Activated CD4-positive, alpha-beta T cell treated with anti-CD3 and anti-CD28 coated beads for 36 hours (primary cell): ENCODE measurements at regions not wholly inside any gene's neighbourhood (a gene's known extent, or its start where the extent isn't known, plus 50 kb on each side); places are given as distances from the start of the nearest gene placed in this dataset.

Experiments used
- ATAC-seq: fragments of 200-7000 bp; cut with Tn5 transposase; one replicate; pipeline ENCODE4 v1.10.0; 2021; ENCODE audit warnings: mild to moderate bottlenecking, moderate library complexity
- CTCF ChIA-PET: fragments of 350-600 bp; sonication (Branson Sonifier 250); formaldehyde crosslinking; loops from one replicate; lab custom pipeline; 2021; ENCODE audit warnings: antibody characterized with exemption; lab: Charles Lee
- POLR2A ChIA-PET: fragments of 350-600 bp; sonication (Branson Sonifier 250); formaldehyde crosslinking; loops from one replicate; lab custom pipeline; 2021; ENCODE audit warnings: antibody characterized with exemption, inconsistent platforms; lab: Charles Lee
- DNase-seq: peaks from one replicate; pipeline ENCODE4 v3.0.0-alpha.2; 2020
- H3K27ac Mint-ChIP-seq: one replicate; pipeline ENCODE4 v1.8.0; 2021; ENCODE audit warnings: mixed read lengths
- H3K27me3 Mint-ChIP-seq: one replicate; pipeline ENCODE4 v1.8.0; 2021; ENCODE audit warnings: mixed read lengths
- H3K36me3 Mint-ChIP-seq: one replicate; pipeline ENCODE4 v1.8.0; 2021; ENCODE audit warnings: low read depth, mixed read lengths
- H3K4me1 Mint-ChIP-seq: one replicate; pipeline ENCODE4 v1.8.0; 2021; ENCODE audit warnings: mixed read lengths
- H3K4me3 Mint-ChIP-seq: one replicate; pipeline ENCODE4 v1.8.0; 2021; ENCODE audit warnings: mild to moderate bottlenecking, moderate library complexity, mixed read lengths
- H3K9me3 Mint-ChIP-seq: one replicate; pipeline ENCODE4 v1.8.0; 2021; ENCODE audit warnings: low read depth, mixed read lengths
- intact Hi-C, 2 experiments: fragments of 100-400 bp; cut with DNase I in 1 of 2; cut with micrococcal nuclease in 1 of 2; formaldehyde crosslinking; loops; one replicate each; pipeline versions ENCODE4 v1.14.2 to v1.15.1; 2022 to 2024; cut with DNase I, micrococcal nuclease

DNA sequence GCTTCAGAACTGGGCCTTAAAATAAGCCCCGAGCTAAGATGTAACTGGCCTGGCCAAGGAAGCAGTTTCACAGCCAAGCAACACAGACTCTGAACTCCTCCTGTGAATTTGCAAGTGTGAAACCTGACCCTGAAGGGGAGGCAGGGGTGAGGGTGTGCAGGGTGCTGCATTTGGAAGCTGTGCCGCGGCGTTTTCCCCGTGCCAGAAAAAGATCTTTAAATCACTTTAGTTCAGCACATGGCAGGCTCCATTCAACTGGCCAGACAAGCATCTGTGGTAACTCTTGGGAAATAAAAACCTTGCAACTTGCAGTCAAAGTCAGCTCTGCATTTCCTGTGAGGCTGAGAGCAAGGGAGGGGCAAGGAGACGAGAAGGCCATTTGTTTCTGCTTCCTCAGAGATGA is 209.3 kb upstream of the SOX11 start:
- DNase-seq (no peak), ATAC-seq (no peak)
- Mint-ChIP-seq H3K36me3 (no peaks in the 10 kb centered on the region), H3K4me1 (peaks cover 2% of the 10 kb centered on the region), H3K27ac (no peak overlapping the region), H3K9me3 (peaks cover 1% of the 10 kb centered on the region), H3K27me3 (peaks cover 14% of the 10 kb centered on the region), H3K4me3 (no peak overlapping the region)
- intact Hi-C loops, result no loop called here
- POLR2A ChIA-PET, result no interaction called here
- CTCF ChIA-PET, result no interaction called here

DNA sequence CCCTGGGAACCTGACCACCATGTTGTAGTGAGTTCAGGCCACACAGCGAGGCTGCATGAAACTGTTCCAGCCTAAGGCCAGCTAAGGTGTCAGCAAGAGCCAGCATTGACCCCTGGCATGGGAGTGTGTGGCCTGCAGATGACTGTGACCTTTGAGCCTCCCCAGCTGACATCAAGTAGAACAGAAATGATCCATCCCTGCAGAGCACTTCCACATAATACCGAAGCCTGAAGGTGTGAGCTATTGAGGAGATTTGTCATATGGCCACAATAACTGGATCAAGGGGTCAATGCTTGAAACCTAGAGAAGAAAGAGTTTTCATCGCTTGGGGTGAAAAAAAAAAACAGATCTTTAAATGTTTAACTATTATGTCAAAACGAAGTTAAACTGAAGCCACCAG is 207.3 kb upstream of the SOX11 start:
- intact Hi-C loops, result no loop called here
- DNase-seq (no peak), ATAC-seq (no peak)
- Mint-ChIP-seq H3K4me3 (no peak overlapping the region), H3K9me3 (peaks cover 1% of the 10 kb centered on the region), H3K36me3 (no peaks in the 10 kb centered on the region), H3K27me3 (peaks cover 14% of the 10 kb centered on the region), H3K27ac (no peak overlapping the region), H3K4me1 (no peaks in the 10 kb centered on the region)
- CTCF ChIA-PET, result no interaction called here
- POLR2A ChIA-PET, result no interaction called here

DNA sequence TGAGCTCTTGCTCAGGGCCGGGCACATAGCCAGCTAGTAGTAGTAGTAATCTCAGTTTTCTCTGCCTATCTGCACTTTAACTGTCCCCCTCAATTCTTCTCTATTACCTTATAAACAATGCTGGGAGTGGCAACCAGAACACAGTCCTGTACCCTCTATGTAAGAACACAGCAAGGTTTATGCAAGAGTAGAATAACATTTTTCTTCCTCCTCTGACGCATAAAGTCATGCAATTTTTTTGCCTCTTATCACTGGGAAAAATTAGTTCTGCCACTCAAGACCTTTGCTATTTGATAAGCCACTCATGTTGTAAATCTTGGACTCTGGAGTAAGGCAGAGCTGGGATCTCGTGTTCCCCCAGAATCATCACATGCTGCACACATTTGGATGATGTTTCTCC is 200.7 kb upstream of the SOX11 start:
- peaks cover 4% of the 10 kb centered on the region for H3K27me3 Mint-ChIP-seq
- ATAC-seq, result no peak
- ChIA-PET CTCF (no interaction called here), POLR2A (no interaction called here)
- H3K4me3 Mint-ChIP-seq, result no peak overlapping the region
- H3K9me3 Mint-ChIP-seq, result no peaks in the 10 kb centered on the region
- no peak overlapping the region for H3K27ac Mint-ChIP-seq
- H3K4me1 Mint-ChIP-seq, result no peaks in the 10 kb centered on the region
- DNase-seq, result no peak
- H3K36me3 Mint-ChIP-seq, result no peaks in the 10 kb centered on the region
- intact Hi-C loops, result no loop called here

DNA sequence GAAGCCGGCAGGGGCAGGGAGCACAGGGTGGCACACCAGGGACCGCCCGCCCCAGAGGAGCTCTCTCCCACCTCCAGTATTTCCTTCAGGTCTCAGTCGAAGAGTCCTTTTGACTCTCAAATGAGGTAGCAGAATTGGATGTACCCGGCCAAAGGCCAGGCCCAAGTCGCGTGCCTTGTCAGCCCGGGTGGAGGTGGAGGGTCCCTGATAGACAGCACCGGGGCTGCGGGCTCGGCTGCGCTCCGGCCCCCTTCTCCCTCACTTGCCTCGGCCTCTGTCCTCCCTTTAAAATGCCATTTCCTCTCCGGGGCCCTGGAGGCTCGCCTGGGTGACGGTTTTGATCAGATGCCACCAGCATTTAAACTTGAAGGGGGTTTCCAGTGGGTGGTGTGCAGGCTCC is 198.9 kb upstream of the SOX11 start:
- intact Hi-C loops, result no loop called here
- no peaks in the 10 kb centered on the region for H3K9me3 Mint-ChIP-seq
- POLR2A ChIA-PET, result no interaction called here
- H3K4me1 Mint-ChIP-seq, result no peaks in the 10 kb centered on the region
- ATAC-seq (no peak), DNase-seq (no peak)
- H3K27ac Mint-ChIP-seq, result no peak overlapping the region
- no peaks in the 10 kb centered on the region for H3K36me3 Mint-ChIP-seq
- H3K4me3 Mint-ChIP-seq, result no peak overlapping the region
- CTCF ChIA-PET, result no interaction called here
- no peaks in the 10 kb centered on the region for H3K27me3 Mint-ChIP-seq

GRCh38 chr2:5494212-5494611 is 198.0 kb upstream of the SOX11 start:
- Mint-ChIP-seq H3K36me3 (no peaks in the 10 kb centered on the region), H3K4me1 (no peaks in the 10 kb centered on the region), H3K4me3 (no peak overlapping the region), H3K9me3 (no peaks in the 10 kb centered on the region), H3K27me3 (no peaks in the 10 kb centered on the region), H3K27ac (no peak overlapping the region)
- intact Hi-C loops, result no loop called here
- CTCF ChIA-PET, result no interaction called here
- POLR2A ChIA-PET, result no interaction called here
- DNase-seq (no peak), ATAC-seq (no peak)

DNA sequence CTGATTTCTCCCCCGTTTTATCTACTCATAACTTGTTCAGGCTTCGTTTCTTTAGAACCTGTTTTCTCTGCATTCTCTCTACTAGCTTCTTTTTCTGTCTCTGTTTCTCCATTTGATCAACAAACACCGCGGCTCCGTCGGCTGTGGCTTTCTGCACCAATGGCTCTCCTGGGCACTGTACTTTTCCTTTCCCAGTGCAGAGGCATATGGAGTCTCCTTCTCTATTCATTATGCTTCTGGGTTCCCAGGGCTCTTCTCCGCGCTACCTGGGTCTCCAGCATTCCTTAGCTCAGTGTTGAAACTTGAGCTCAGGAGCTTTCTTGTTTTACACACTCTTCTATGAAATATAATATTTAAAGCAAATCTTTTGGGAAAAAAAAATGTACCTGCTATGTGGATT is 196.6 kb upstream of the SOX11 start:
- no peak overlapping the region for H3K4me3 Mint-ChIP-seq
- no peaks in the 10 kb centered on the region for H3K9me3 Mint-ChIP-seq
- DNase-seq (no peak), ATAC-seq (no peak)
- ChIA-PET CTCF (no interaction called here), POLR2A (no interaction called here)
- no peak overlapping the region for H3K27ac Mint-ChIP-seq
- no peaks in the 10 kb centered on the region for H3K36me3 Mint-ChIP-seq
- no peaks in the 10 kb centered on the region for H3K27me3 Mint-ChIP-seq
- H3K4me1 Mint-ChIP-seq, result no peaks in the 10 kb centered on the region
- intact Hi-C loops, result no loop called here

GRCh38 chr2:5497874-5498273 is 194.3 kb upstream of the SOX11 start:
- Mint-ChIP-seq H3K27me3 (no peaks in the 10 kb centered on the region), H3K4me1 (no peaks in the 10 kb centered on the region), H3K4me3 (no peak overlapping the region), H3K9me3 (peaks cover 3% of the 10 kb centered on the region), H3K27ac (no peak overlapping the region), H3K36me3 (no peaks in the 10 kb centered on the region)
- no peak for DNase-seq
- ATAC-seq, result no peak
- ChIA-PET POLR2A (no interaction called here), CTCF (no interaction called here)
- intact Hi-C loops, result no loop called here

DNA sequence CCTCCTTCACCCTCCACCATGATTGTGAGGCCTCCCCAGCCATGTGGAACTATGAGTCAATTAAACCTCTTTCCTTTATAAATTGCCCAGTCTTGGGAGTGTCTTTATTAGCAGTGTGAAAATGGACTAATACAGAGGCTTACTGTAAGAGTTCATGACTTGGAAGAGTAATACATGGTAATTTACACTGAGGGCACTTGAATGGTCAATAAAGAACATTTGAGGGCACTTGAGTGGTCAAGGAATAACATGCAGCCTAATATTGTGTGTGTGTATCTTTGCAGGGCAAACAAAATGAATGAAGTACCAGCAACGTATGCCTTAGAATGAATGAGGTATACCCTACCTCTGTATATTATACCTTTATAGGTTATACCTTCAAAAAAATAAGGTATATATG is 190.4 kb upstream of the SOX11 start:
- intact Hi-C loops, result no loop called here
- POLR2A ChIA-PET, result no interaction called here
- DNase-seq, result no peak
- H3K4me3 Mint-ChIP-seq, result no peak overlapping the region
- no peak overlapping the region for H3K27ac Mint-ChIP-seq
- no peaks in the 10 kb centered on the region for H3K4me1 Mint-ChIP-seq
- no peak for ATAC-seq
- CTCF ChIA-PET, result no interaction called here
- peaks cover 3% of the 10 kb centered on the region for H3K9me3 Mint-ChIP-seq
- no peaks in the 10 kb centered on the region for H3K27me3 Mint-ChIP-seq
- no peaks in the 10 kb centered on the region for H3K36me3 Mint-ChIP-seq

DNA sequence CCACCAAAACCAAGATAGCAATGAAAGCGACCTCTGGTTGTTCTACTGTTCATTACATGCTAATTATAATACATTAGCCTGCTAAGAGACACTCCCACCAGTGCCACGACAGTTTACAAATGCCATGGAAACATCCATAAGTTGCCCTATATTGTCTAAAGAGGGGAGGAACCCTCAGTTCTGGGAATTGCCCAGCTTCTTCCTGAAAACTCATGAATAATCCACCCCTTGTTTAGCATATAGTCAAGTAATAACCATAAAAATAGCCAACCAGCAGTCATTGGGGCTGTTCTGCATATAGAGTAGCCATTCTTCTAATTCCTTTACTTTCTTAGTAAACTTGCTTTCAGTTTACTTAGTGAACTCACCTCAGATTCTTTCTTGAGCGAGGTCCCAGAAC is 189.8 kb upstream of the SOX11 start:
- intact Hi-C loops, result no loop called here
- Mint-ChIP-seq H3K9me3 (peaks cover 3% of the 10 kb centered on the region), H3K4me3 (no peak overlapping the region), H3K27me3 (no peaks in the 10 kb centered on the region), H3K4me1 (no peaks in the 10 kb centered on the region), H3K36me3 (no peaks in the 10 kb centered on the region), H3K27ac (no peak overlapping the region)
- no peak for ATAC-seq
- DNase-seq, result no peak
- ChIA-PET POLR2A (no interaction called here), CTCF (no interaction called here)

DNA sequence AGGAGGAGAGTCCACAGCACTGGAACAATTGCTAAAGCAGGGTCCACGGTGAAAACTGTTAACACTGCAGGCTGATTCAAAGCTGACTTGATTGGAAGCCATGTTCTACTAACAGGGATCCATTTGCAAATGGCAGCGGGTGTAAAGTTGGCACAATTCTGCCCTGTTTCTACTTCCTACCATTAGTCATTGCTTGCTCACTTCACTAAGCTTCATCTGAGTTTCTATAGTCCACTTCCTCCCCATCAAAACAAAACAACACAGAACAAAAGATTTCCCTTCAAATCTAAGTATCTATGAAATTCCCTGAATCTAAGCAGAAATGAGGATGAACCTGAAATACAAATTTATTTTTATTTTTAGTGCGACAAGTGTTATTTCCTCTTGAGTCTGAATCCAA is 187.4 kb upstream of the SOX11 start:
- Mint-ChIP-seq H3K9me3 (peaks cover 3% of the 10 kb centered on the region), H3K4me1 (no peaks in the 10 kb centered on the region), H3K4me3 (no peak overlapping the region), H3K27me3 (no peaks in the 10 kb centered on the region), H3K27ac (no peak overlapping the region), H3K36me3 (no peaks in the 10 kb centered on the region)
- ATAC-seq (no peak), DNase-seq (no peak)
- ChIA-PET POLR2A (no interaction called here), CTCF (no interaction called here)
- intact Hi-C loops, result no loop called here

- Mint-ChIP-seq H3K27me3 (no peaks in the 10 kb centered on the region), H3K36me3 (no peaks in the 10 kb centered on the region), H3K4me3 (no peak overlapping the region), H3K9me3 (no peaks in the 10 kb centered on the region), H3K27ac (no peak overlapping the region), H3K4me1 (no peaks in the 10 kb centered on the region)
- CTCF ChIA-PET, result no interaction called here
- intact Hi-C loops, result no loop called here
- POLR2A ChIA-PET, result no interaction called here
- DNase-seq, result no peak
- no peak for ATAC-seq
These were observed 184.8 kb upstream of the SOX11 start for GRCh38 chr2:5507367-5507766.

- intact Hi-C loops, result no loop called here
- Mint-ChIP-seq H3K4me1 (no peaks in the 10 kb centered on the region), H3K9me3 (no peaks in the 10 kb centered on the region), H3K4me3 (no peak overlapping the region), H3K27me3 (no peaks in the 10 kb centered on the region), H3K36me3 (no peaks in the 10 kb centered on the region), H3K27ac (no peak overlapping the region)
- no peak for DNase-seq
- ChIA-PET POLR2A (no interaction called here), CTCF (no interaction called here)
- ATAC-seq, result no peak
These were observed 182.8 kb upstream of the SOX11 start for GRCh38 chr2:5509362-5509761.

DNA sequence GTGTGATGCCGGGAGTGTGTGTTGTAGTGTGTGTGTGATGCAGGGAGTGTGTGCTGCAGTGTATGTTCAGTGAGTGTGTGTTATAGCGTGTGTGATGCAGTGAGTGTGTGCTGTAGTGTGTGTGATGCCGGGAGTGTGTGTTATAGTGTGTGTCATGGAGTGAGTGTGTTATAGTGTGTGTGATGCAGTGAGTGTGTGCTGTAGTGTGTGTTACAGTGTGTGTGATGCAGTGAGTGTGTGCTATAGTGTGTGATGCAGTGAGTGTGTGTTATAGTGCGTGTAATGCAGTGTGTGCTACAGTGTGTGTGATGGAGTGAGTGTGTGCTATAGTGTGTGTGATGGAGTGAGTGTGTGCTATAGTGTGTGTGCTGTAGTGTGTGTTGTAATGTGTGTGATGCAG is 182.1 kb upstream of the SOX11 start:
- DNase-seq, result no peak
- Mint-ChIP-seq H3K4me1 (no peaks in the 10 kb centered on the region), H3K9me3 (no peaks in the 10 kb centered on the region), H3K4me3 (no peak overlapping the region), H3K27ac (no peak overlapping the region), H3K27me3 (no peaks in the 10 kb centered on the region), H3K36me3 (no peaks in the 10 kb centered on the region)
- no peak for ATAC-seq
- intact Hi-C loops, result no loop called here
- POLR2A ChIA-PET, result no interaction called here
- CTCF ChIA-PET, result no interaction called here
